ENCODE measurements at regions not wholly inside any gene's neighbourhood (a gene's known extent, or its start where the extent isn't known, plus 50 kb on each side); places are given as distances from the start of the nearest gene placed in this dataset.

DNA sequence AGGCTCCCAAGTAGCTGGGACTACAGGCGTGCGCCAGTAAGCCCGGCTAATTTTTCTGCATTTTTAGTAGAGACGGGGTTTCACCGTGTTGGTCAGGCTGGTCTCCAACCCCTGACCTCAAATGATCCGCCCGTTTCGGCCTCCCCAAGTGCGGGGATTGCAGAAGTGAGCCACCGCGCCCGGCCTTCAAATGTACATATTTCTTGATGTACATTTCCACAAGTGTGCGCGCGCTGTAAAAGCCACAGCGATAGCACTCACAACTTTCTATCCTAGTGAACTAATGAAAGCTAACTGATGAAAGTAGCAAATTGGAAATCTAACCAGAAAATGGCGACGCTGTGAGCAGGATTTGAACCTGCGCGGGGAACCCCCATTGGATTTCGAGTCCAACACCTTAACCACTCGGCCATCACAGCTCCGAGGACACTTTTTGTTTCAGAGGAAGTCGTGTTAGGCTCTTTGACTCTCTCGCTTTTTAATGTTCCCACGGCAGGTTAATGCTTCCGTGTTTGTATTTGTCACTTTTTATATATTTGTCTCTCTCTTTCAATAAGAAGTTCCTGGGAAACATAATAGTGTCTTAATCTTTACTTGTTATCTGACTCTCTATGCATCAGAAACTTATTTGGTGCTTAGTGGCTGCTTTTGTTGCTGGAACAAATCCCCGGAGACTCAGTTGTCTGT is 199.4 kb upstream of the ZNF184 start (continued):
- TF ChIP-seq KLF12 (CRISPR knock-in tag; IDR thresholded peaks at IDR 0.05; ENCODE audit: borderline replicate concordance), result no peak
- no peak for TF ChIP-seq NCOA5 (CRISPR knock-in tag; IDR thresholded peaks at IDR 0.05)
- no peak; the same call in 1 of the 2 replicates for TF ChIP-seq ZNF230 (CRISPR knock-in tag; IDR thresholded peaks at IDR 0.05)
- TF ChIP-seq DMAP1 (CRISPR knock-in tag; IDR thresholded peaks at IDR 0.05), result 0 out of 2 replicates have a peak, but pooled peaks have one; percentile 17
- TF ChIP-seq MED13 (CRISPR knock-in tag; IDR thresholded peaks at IDR 0.05), result no peak
- TF ChIP-seq XBP1 (CRISPR knock-in tag; IDR thresholded peaks at IDR 0.05), result no peak
- TF ChIP-seq KDM5B (CRISPR knock-in tag; IDR thresholded peaks at IDR 0.05; ENCODE audit: borderline replicate concordance), result no peak
- TF ChIP-seq, protein P1, sequence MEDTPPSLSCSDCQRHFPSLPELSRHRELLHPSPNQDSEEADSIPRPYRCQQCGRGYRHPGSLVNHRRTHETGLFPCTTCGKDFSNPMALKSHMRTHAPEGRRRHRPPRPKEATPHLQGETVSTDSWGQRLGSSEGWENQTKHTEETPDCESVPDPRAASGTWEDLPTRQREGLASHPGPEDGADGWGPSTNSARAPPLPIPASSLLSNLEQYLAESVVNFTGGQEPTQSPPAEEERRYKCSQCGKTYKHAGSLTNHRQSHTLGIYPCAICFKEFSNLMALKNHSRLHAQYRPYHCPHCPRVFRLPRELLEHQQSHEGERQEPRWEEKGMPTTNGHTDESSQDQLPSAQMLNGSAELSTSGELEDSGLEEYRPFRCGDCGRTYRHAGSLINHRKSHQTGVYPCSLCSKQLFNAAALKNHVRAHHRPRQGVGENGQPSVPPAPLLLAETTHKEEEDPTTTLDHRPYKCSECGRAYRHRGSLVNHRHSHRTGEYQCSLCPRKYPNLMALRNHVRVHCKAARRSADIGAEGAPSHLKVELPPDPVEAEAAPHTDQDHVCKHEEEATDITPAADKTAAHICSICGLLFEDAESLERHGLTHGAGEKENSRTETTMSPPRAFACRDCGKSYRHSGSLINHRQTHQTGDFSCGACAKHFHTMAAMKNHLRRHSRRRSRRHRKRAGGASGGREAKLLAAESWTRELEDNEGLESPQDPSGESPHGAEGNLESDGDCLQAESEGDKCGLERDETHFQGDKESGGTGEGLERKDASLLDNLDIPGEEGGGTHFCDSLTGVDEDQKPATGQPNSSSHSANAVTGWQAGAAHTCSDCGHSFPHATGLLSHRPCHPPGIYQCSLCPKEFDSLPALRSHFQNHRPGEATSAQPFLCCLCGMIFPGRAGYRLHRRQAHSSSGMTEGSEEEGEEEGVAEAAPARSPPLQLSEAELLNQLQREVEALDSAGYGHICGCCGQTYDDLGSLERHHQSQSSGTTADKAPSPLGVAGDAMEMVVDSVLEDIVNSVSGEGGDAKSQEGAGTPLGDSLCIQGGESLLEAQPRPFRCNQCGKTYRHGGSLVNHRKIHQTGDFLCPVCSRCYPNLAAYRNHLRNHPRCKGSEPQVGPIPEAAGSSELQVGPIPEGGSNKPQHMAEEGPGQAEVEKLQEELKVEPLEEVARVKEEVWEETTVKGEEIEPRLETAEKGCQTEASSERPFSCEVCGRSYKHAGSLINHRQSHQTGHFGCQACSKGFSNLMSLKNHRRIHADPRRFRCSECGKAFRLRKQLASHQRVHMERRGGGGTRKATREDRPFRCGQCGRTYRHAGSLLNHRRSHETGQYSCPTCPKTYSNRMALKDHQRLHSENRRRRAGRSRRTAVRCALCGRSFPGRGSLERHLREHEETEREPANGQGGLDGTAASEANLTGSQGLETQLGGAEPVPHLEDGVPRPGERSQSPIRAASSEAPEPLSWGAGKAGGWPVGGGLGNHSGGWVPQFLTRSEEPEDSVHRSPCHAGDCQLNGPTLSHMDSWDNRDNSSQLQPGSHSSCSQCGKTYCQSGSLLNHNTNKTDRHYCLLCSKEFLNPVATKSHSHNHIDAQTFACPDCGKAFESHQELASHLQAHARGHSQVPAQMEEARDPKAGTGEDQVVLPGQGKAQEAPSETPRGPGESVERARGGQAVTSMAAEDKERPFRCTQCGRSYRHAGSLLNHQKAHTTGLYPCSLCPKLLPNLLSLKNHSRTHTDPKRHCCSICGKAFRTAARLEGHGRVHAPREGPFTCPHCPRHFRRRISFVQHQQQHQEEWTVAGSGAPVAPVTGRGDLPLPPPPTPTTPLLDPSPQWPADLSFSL (CRISPR knock-in tag; IDR thresholded peaks at IDR 0.05), result peak; percentile 79
- no peak for TF ChIP-seq ZNF282 (IDR thresholded peaks at IDR 0.05; ENCODE audit: partially characterized antibody)
- TF ChIP-seq PITX1 (CRISPR knock-in tag; IDR thresholded peaks at IDR 0.05), result peak; percentile 70; the same call in 1 of the 2 replicates
- TF ChIP-seq ATF7 (IDR thresholded peaks at IDR 0.05), result no peak
- no peak for TF ChIP-seq ATF7 (CRISPR knock-in tag; IDR thresholded peaks at IDR 0.05)
- TF ChIP-seq, protein P2, sequence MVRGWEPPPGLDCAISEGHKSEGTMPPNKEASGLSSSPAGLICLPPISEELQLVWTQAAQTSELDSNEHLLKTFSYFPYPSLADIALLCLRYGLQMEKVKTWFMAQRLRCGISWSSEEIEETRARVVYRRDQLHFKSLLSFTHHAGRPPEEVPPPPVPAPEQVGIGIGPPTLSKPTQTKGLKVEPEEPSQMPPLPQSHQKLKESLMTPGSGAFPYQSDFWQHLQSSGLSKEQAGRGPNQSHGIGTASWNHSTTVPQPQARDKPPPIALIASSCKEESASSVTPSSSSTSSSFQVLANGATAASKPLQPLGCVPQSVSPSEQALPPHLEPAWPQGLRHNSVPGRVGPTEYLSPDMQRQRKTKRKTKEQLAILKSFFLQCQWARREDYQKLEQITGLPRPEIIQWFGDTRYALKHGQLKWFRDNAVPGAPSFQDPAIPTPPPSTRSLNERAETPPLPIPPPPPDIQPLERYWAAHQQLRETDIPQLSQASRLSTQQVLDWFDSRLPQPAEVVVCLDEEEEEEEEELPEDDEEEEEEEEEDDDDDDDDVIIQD (CRISPR knock-in tag; IDR thresholded peaks at IDR 0.05; ENCODE audit: low read depth), result peak; percentile 78; the same call in 1 of the 2 replicates
- TF ChIP-seq ZFYVE20 (CRISPR knock-in tag; IDR thresholded peaks at IDR 0.05; ENCODE audit: borderline replicate concordance, low read depth), result no peak
- peak; percentile 89 for TF ChIP-seq MTA1 (CRISPR knock-in tag; IDR thresholded peaks at IDR 0.05; ENCODE audit: borderline replicate concordance)
- TF ChIP-seq, protein P3, sequence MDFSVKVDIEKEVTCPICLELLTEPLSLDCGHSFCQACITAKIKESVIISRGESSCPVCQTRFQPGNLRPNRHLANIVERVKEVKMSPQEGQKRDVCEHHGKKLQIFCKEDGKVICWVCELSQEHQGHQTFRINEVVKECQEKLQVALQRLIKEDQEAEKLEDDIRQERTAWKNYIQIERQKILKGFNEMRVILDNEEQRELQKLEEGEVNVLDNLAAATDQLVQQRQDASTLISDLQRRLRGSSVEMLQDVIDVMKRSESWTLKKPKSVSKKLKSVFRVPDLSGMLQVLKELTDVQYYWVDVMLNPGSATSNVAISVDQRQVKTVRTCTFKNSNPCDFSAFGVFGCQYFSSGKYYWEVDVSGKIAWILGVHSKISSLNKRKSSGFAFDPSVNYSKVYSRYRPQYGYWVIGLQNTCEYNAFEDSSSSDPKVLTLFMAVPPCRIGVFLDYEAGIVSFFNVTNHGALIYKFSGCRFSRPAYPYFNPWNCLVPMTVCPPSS (IDR thresholded peaks at IDR 0.05), result no peak
- no peak for TF ChIP-seq ZNF138 (CRISPR knock-in tag; IDR thresholded peaks at IDR 0.05; ENCODE audit: low read depth)
- TF ChIP-seq ZMYM2 (CRISPR knock-in tag; IDR thresholded peaks at IDR 0.05), result peak; percentile 98
- TF ChIP-seq, protein P4, sequence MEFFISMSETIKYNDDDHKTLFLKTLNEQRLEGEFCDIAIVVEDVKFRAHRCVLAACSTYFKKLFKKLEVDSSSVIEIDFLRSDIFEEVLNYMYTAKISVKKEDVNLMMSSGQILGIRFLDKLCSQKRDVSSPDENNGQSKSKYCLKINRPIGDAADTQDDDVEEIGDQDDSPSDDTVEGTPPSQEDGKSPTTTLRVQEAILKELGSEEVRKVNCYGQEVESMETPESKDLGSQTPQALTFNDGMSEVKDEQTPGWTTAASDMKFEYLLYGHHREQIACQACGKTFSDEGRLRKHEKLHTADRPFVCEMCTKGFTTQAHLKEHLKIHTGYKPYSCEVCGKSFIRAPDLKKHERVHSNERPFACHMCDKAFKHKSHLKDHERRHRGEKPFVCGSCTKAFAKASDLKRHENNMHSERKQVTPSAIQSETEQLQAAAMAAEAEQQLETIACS (CRISPR knock-in tag; IDR thresholded peaks at IDR 0.05), result no peak

All from HepG2 (cell line).